Astrocyte (in vitro differentiated cells and primary cell): ENCODE measurements at regions not wholly inside any gene's neighbourhood (a gene's known extent, or its start where the extent isn't known, plus 50 kb on each side); places are given as distances from the start of the nearest gene placed in this dataset.

ENCODE experiments used
- CTCF ChIP-seq: IDR thresholded peaks from 2 replicates; pipeline ENCODE4 v1.5.1; 2011; ENCODE audit warnings: low read depth, mild to moderate bottlenecking, inconsistent platforms, low read length, moderate library complexity; ENCODE audit not compliant: insufficient read depth
- EZH2 ChIP-seq: IDR thresholded peaks from 2 replicates; pipeline ENCODE4 v1.6.1; 2012; ENCODE audit warnings: mild to moderate bottlenecking, low read length, inconsistent platforms; ENCODE audit not compliant: insufficient read depth

- no peak for TF ChIP-seq CTCF
- no peak for TF ChIP-seq EZH2
These were observed 2558.4 kb downstream of the ARAP2 start for GRCh38 chr4:33685939-33686338.
